HG03571 (cell line): ENCODE measurements at regions not wholly inside any gene's neighbourhood (a gene's known extent, or its start where the extent isn't known, plus 50 kb on each side); places are given as distances from the start of the nearest gene placed in this dataset.

ENCODE experiments used
- ATAC-seq: cut with Tn5 transposase; IDR thresholded peaks from one replicate; pipeline ENCODE4 v1.9.1; 2021; ENCODE audit not compliant: unreplicated experiment

GRCh38 chr10:57884407-57884806, 383.3 kb downstream of the IPMK start:
- ATAC-seq = no peak

- ATAC-seq = no peak
These were observed 387.1 kb downstream of the IPMK start for GRCh38 chr10:57880446-57881227.

GRCh38 chr10:57874810-57875209, 392.9 kb downstream of the IPMK start:
- ATAC-seq = no peak

- ATAC-seq = no peak
These were observed 400.5 kb downstream of the IPMK start for GRCh38 chr10:57867241-57867640.

- ATAC-seq = no peak
These were observed 402.7 kb downstream of the IPMK start for GRCh38 chr10:57864765-57865680.

- no peak for ATAC-seq
These were observed 417.9 kb downstream of the IPMK start for GRCh38 chr10:57849691-57850357.

GRCh38 chr10:57846307-57847065, 421.2 kb downstream of the IPMK start:
- no peak for ATAC-seq

- ATAC-seq = no peak
These were observed 423.2 kb downstream of the IPMK start for GRCh38 chr10:57844387-57844998.

GRCh38 chr10:57830877-57831560, 436.7 kb downstream of the IPMK start:
- ATAC-seq = no peak

GRCh38 chr10:57825015-57825414, 442.7 kb downstream of the IPMK start:
- ATAC-seq = no peak

- no peak for ATAC-seq
These were observed 444.3 kb downstream of the IPMK start for GRCh38 chr10:57823398-57823797.

GRCh38 chr10:57822965-57823364, 444.7 kb downstream of the IPMK start:
- no peak for ATAC-seq

GRCh38 chr10:57818522-57818921, 449.2 kb downstream of the IPMK start:
- ATAC-seq = no peak

- no peak for ATAC-seq
These were observed 450.0 kb downstream of the IPMK start for GRCh38 chr10:57817741-57818140.

GRCh38 chr10:57815949-57816348, 451.7 kb downstream of the IPMK start:
- ATAC-seq = no peak

GRCh38 chr10:57809961-57810360, 457.7 kb downstream of the IPMK start:
- no peak for ATAC-seq

- ATAC-seq = no peak
These were observed 459.8 kb downstream of the IPMK start for GRCh38 chr10:57807906-57808305.

GRCh38 chr10:57806675-57807074, 461.0 kb downstream of the IPMK start:
- no peak for ATAC-seq

GRCh38 chr10:57799625-57800024, 468.1 kb downstream of the IPMK start:
- no peak for ATAC-seq

GRCh38 chr10:57798830-57799229, 468.9 kb downstream of the IPMK start:
- ATAC-seq = no peak
